Activated CD4-positive, alpha-beta memory T cell treated with anti-CD3 and anti-CD28 coated beads, Interleukin-2, amount 10 ng/mL, durations not matched to agents 7 days and 5 days (primary cell): ENCODE measurements at regions not wholly inside any gene's neighbourhood (a gene's known extent, or its start where the extent isn't known, plus 50 kb on each side); places are given as distances from the start of the nearest gene placed in this dataset.

Experiments used
- CTCF ChIA-PET: fragments of 350-600 bp; sonication (Branson Sonifier 250); formaldehyde crosslinking; loops from one replicate; lab custom pipeline; 2021; ENCODE audit warnings: antibody characterized with exemption, inconsistent platforms; lab: Charles Lee
- POLR2A ChIA-PET: fragments of 350-600 bp; sonication (Branson Sonifier 250); formaldehyde crosslinking; loops from one replicate; lab custom pipeline; 2021; ENCODE audit warnings: antibody characterized with exemption; lab: Charles Lee
- DNase-seq: peaks from one replicate; pipeline ENCODE4 v3.0.0-alpha.2; 2020
- H3K27ac Mint-ChIP-seq: one replicate; pipeline ENCODE4 v1.8.0; 2021; ENCODE audit warnings: mild to moderate bottlenecking, mixed read lengths
- H3K27me3 Mint-ChIP-seq: one replicate; pipeline ENCODE4 v1.8.0; 2021; ENCODE audit warnings: mixed read lengths
- H3K36me3 Mint-ChIP-seq: one replicate; pipeline ENCODE4 v1.8.0; 2021; ENCODE audit warnings: low read depth, mixed read lengths
- H3K4me1 Mint-ChIP-seq: one replicate; pipeline ENCODE4 v1.8.0; 2021; ENCODE audit warnings: mixed read lengths
- H3K4me3 Mint-ChIP-seq: one replicate; pipeline ENCODE4 v1.8.0; 2021; ENCODE audit warnings: mild to moderate bottlenecking, mixed read lengths
- H3K9me3 Mint-ChIP-seq: one replicate; pipeline ENCODE4 v1.8.0; 2021; ENCODE audit warnings: mixed read lengths

- peaks cover 12% of the 10 kb centered on the region for H3K27me3 Mint-ChIP-seq
- no peaks in the 10 kb centered on the region for H3K4me1 Mint-ChIP-seq
- peaks cover 19% of the 10 kb centered on the region for H3K9me3 Mint-ChIP-seq
- no peak for DNase-seq
- CTCF ChIA-PET, result no interaction called here
- H3K36me3 Mint-ChIP-seq, result no peaks in the 10 kb centered on the region
- H3K27ac Mint-ChIP-seq, result no peak overlapping the region
- POLR2A ChIA-PET, result no interaction called here
- H3K4me3 Mint-ChIP-seq, result no peak overlapping the region
Measured at GRCh38 chr3:120544361-120544760, 51.8 kb upstream of the NDUFB4 start.

- Mint-ChIP-seq H3K4me3 (no peak overlapping the region), H3K27me3 (peaks cover 12% of the 10 kb centered on the region)
- POLR2A ChIA-PET, result no interaction called here
Measured at GRCh38 chr3:120536642-120537041, 59.5 kb upstream of the NDUFB4 start.

GRCh38 chr3:120532969-120533368 is 63.2 kb upstream of the NDUFB4 start:
- Mint-ChIP-seq H3K4me1 (peaks cover 4% of the 10 kb centered on the region), H3K36me3 (no peaks in the 10 kb centered on the region), H3K27me3 (peaks cover 11% of the 10 kb centered on the region), H3K27ac (no peak overlapping the region), H3K9me3 (no peaks in the 10 kb centered on the region), H3K4me3 (no peak overlapping the region)
- CTCF ChIA-PET, result no interaction called here
- POLR2A ChIA-PET, result no interaction called here
- no peak for DNase-seq

More at GRCh38 chr3:120536642-120537041, 59.5 kb upstream of the NDUFB4 start:
- Mint-ChIP-seq H3K9me3 (peaks cover 23% of the 10 kb centered on the region), H3K4me1 (no peaks in the 10 kb centered on the region), H3K36me3 (no peaks in the 10 kb centered on the region), H3K27ac (no peak overlapping the region)
- CTCF ChIA-PET, result no interaction called here
- DNase-seq, result no peak

- POLR2A ChIA-PET, result no interaction called here
- no peaks in the 10 kb centered on the region for H3K9me3 Mint-ChIP-seq
- peaks cover 16% of the 10 kb centered on the region for H3K4me1 Mint-ChIP-seq
- peaks cover 9% of the 10 kb centered on the region for H3K27me3 Mint-ChIP-seq
- no peak overlapping the region for H3K27ac Mint-ChIP-seq
- CTCF ChIA-PET, result interaction anchor here (1.8 kb wide), 1 partner anchor 31 kb away, joined by 6 read pairs; no protein-coding TSS in a partner anchor
- no peak for DNase-seq
- H3K36me3 Mint-ChIP-seq, result no peaks in the 10 kb centered on the region
- H3K4me3 Mint-ChIP-seq, result no peak overlapping the region
Measured at GRCh38 chr3:120528163-120528562, 68.0 kb upstream of the NDUFB4 start.

- no peak overlapping the region for H3K27ac Mint-ChIP-seq
- CTCF ChIA-PET, result no interaction called here
Measured at GRCh38 chr3:120526011-120526870, 69.9 kb upstream of the NDUFB4 start.

GRCh38 chr3:120524171-120524923 is 71.8 kb upstream of the NDUFB4 start:
- POLR2A ChIA-PET, result interaction anchor here (1.5 kb wide), 1 partner anchor 35 kb away, joined by 3 read pairs; no protein-coding TSS in a partner anchor
- Mint-ChIP-seq H3K4me1 (peaks cover 16% of the 10 kb centered on the region), H3K27me3 (no peaks in the 10 kb centered on the region), H3K9me3 (no peaks in the 10 kb centered on the region), H3K27ac (no peak overlapping the region), H3K36me3 (no peaks in the 10 kb centered on the region), H3K4me3 (no peak overlapping the region)
- CTCF ChIA-PET, result interaction anchor here (1.5 kb wide), 1 partner anchor 34 kb away, joined by 3 read pairs; no protein-coding TSS in a partner anchor
- no peak for DNase-seq

More at GRCh38 chr3:120526011-120526870, 69.9 kb upstream of the NDUFB4 start:
- POLR2A ChIA-PET, result no interaction called here
- H3K27me3 Mint-ChIP-seq, result peaks cover 6% of the 10 kb centered on the region
- DNase-seq, result no peak
- peaks cover 16% of the 10 kb centered on the region for H3K4me1 Mint-ChIP-seq
- no peaks in the 10 kb centered on the region for H3K9me3 Mint-ChIP-seq
- H3K36me3 Mint-ChIP-seq, result no peaks in the 10 kb centered on the region
- H3K4me3 Mint-ChIP-seq, result no peak overlapping the region

GRCh38 chr3:120516136-120516535 is 65.3 kb upstream of the FSTL1 start:
- H3K36me3 Mint-ChIP-seq, result no peaks in the 10 kb centered on the region
- H3K4me1 Mint-ChIP-seq, result no peaks in the 10 kb centered on the region
- H3K27ac Mint-ChIP-seq, result no peak overlapping the region
- DNase-seq, result no peak
- ChIA-PET CTCF (no interaction called here), POLR2A (no interaction called here)
- H3K9me3 Mint-ChIP-seq, result no peaks in the 10 kb centered on the region
- H3K4me3 Mint-ChIP-seq, result no peak overlapping the region
- peaks cover 9% of the 10 kb centered on the region for H3K27me3 Mint-ChIP-seq

GRCh38 chr3:120512655-120513054 is 61.9 kb upstream of the FSTL1 start:
- CTCF ChIA-PET, result no interaction called here
- Mint-ChIP-seq H3K27ac (no peak overlapping the region), H3K4me3 (no peak overlapping the region), H3K4me1 (no peaks in the 10 kb centered on the region), H3K36me3 (peaks cover 2% of the 10 kb centered on the region), H3K9me3 (peaks cover 6% of the 10 kb centered on the region), H3K27me3 (peaks cover 13% of the 10 kb centered on the region)
- POLR2A ChIA-PET, result no interaction called here
- DNase-seq, result no peak

- no peak overlapping the region for H3K27ac Mint-ChIP-seq
- H3K9me3 Mint-ChIP-seq, result peaks cover 6% of the 10 kb centered on the region
- POLR2A ChIA-PET, result no interaction called here
- DNase-seq, result no peak
- H3K4me3 Mint-ChIP-seq, result no peak overlapping the region
- peaks cover 2% of the 10 kb centered on the region for H3K36me3 Mint-ChIP-seq
- CTCF ChIA-PET, result interaction anchor here (1.1 kb wide), 1 partner anchor 89 kb away, joined by 3 read pairs; no protein-coding TSS in a partner anchor
- peaks cover 11% of the 10 kb centered on the region for H3K27me3 Mint-ChIP-seq
- no peaks in the 10 kb centered on the region for H3K4me1 Mint-ChIP-seq
Measured at GRCh38 chr3:120506828-120507774, 56.3 kb upstream of the FSTL1 start.

- Mint-ChIP-seq H3K4me1 (no peaks in the 10 kb centered on the region), H3K9me3 (peaks cover 6% of the 10 kb centered on the region), H3K36me3 (peaks cover 2% of the 10 kb centered on the region), H3K4me3 (no peak overlapping the region), H3K27me3 (peaks cover 11% of the 10 kb centered on the region), H3K27ac (no peak overlapping the region)
- POLR2A ChIA-PET, result no interaction called here
- CTCF ChIA-PET, result interaction anchor here (1.1 kb wide), 1 partner anchor 88 kb away, joined by 3 read pairs; no protein-coding TSS in a partner anchor
- no peak for DNase-seq
Measured at GRCh38 chr3:120506076-120506827, 55.5 kb upstream of the FSTL1 start.

GRCh38 chr3:120503727-120504616 is 53.2 kb upstream of the FSTL1 start:
- ChIA-PET POLR2A (no interaction called here), CTCF (interaction anchor here (0.7 to 1.3 kb wide), 2 partner anchors 35 to 87 kb away, joined by 3 read pairs; no protein-coding TSS in a partner anchor)
- H3K9me3 Mint-ChIP-seq, result peaks cover under 1% of the 10 kb centered on the region
- no peak for DNase-seq
- H3K27me3 Mint-ChIP-seq, result peaks cover 8% of the 10 kb centered on the region
- H3K4me1 Mint-ChIP-seq, result no peaks in the 10 kb centered on the region
- no peak overlapping the region for H3K4me3 Mint-ChIP-seq
- H3K36me3 Mint-ChIP-seq, result peaks cover under 1% of the 10 kb centered on the region
- H3K27ac Mint-ChIP-seq, result no peak overlapping the region
